K562 (cell line): ENCODE measurements at regions not wholly inside any gene's neighbourhood (a gene's known extent, or its start where the extent isn't known, plus 50 kb on each side); places are given as distances from the start of the nearest gene placed in this dataset.

Experiments used
- ATAC-seq: fragments of 200-7000 bp; cut with Tn5 transposase; 3 replicates; pipeline ENCODE4 v1.9.1; 2020; ENCODE audit warnings: moderate library complexity
- BruUV-seq: library from RNA; stranded (reverse); fragments of 400-500 nt; replicated peaks from 2 replicates; lab custom pipeline; 2021; lab: Mats Ljungman, UMichigan
- CTCF ChIA-PET: fragments of 300-600 bp; formaldehyde crosslinking; extraction: SDS; loops from one replicate; lab custom pipeline; 2021; ENCODE audit warnings: low intra/inter-chr PET ratio; lab: Yijun Ruan, JAX
- POLR2A ChIA-PET: fragments of 300-600, 350-650 bp; sonication (Branson Sonifier 250); formaldehyde crosslinking; extraction: SDS; loops from one replicate; lab custom pipeline; 2021; ENCODE audit warnings: antibody characterized with exemption, inconsistent platforms; lab: Yijun Ruan, JAX
- DNase-seq, 4 experiments: peaks; one replicate each; pipeline versions ENCODE4 v3.0.0 to v3.0.0-alpha.2; 2011 to 2018; ENCODE audit warnings: low spot score in 3 of 4, mixed read lengths in 3 of 4; ENCODE audit errors: extremely low read depth in 1 of 4
- FAIRE-seq: peaks from 2 replicates; lab custom pipeline; 2011; peaks lifted over from hg19 to GRCh38; lab: Jason Lieb, UNC
- H2AFZ ChIP-seq: 2 replicates; pipeline ENCODE4 v1.6.0; 2011; ENCODE audit warnings: low read depth, low read length, control low read depth, inconsistent platforms
- H3K27ac ChIP-seq: fragments of 200-600 bp; 3 replicates; pipeline ENCODE4 v1.8.0; 2011; ENCODE audit warnings: low read depth, mild to moderate bottlenecking, control low read depth, inconsistent platforms, low read length, moderate library complexity, mixed read lengths; ENCODE audit errors: extremely low read depth
- H3K27me3 ChIP-seq, 2 experiments: fragments of 300-600 bp in 1 of 2; 2 replicates in 1 of 2; 3 replicates in 1 of 2; pipeline versions ENCODE4 v1.6.0 to v1.8.0; 2011; ENCODE audit warnings: inconsistent platforms in 2 of 2, low read length in 2 of 2, mild to moderate bottlenecking in 1 of 2, mixed read lengths in 1 of 2, moderate library complexity in 1 of 2; ENCODE audit not compliant: control insufficient read depth in 2 of 2, insufficient read depth in 2 of 2
- H3K36me3 ChIP-seq: fragments of 300-600 bp; 3 replicates; pipeline ENCODE4 v1.8.0; 2011; ENCODE audit warnings: mild to moderate bottlenecking, low read length, inconsistent platforms; ENCODE audit not compliant: control insufficient read depth, insufficient read depth
- H3K4me1 ChIP-seq, 2 experiments: fragments of 200-600 bp in 1 of 2; replicated peaks in 1 of 2; 2 replicates in 1 of 2; 3 replicates in 1 of 2; pipeline versions ENCODE4 v1.5.1 to v1.8.0; 2011; ENCODE audit warnings: inconsistent platforms in 2 of 2, low read length in 2 of 2, mild to moderate bottlenecking in 1 of 2, mixed read lengths in 1 of 2, moderate library complexity in 1 of 2; ENCODE audit not compliant: control insufficient read depth in 2 of 2, insufficient read depth in 2 of 2
- H3K4me2 ChIP-seq: 2 replicates; pipeline ENCODE4 v1.6.1; 2011; ENCODE audit warnings: low read length, control low read depth, inconsistent platforms, mixed read lengths; ENCODE audit not compliant: insufficient read depth
- H3K4me3 ChIP-seq: fragments of 200-600 bp; sonication (generic), shearing (Covaris generic); 2 replicates; pipeline ENCODE4 v1.5.1; 2016; ENCODE audit warnings: control low read depth, inconsistent platforms
- H3K79me2 ChIP-seq: fragments of 200-600 bp; 3 replicates; pipeline ENCODE4 v1.8.0; 2011; ENCODE audit warnings: low read length, inconsistent platforms; ENCODE audit not compliant: control insufficient read depth, insufficient read depth
- H3K9ac ChIP-seq, 2 experiments: 2 replicates each; pipeline versions ENCODE4 v1.6.0 to v1.6.1; 2011; ENCODE audit warnings: low read depth in 2 of 2, low read length in 2 of 2, control low read depth in 1 of 2, inconsistent platforms in 1 of 2, mild to moderate bottlenecking in 1 of 2, mixed read lengths in 1 of 2; ENCODE audit not compliant: insufficient read depth in 1 of 2
- H3K9me1 ChIP-seq: one replicate; pipeline ENCODE4 v1.6.0; 2011; ENCODE audit warnings: inconsistent platforms, mild to moderate bottlenecking, low read length, moderate library complexity; ENCODE audit not compliant: control insufficient read depth, insufficient read depth
- H3K9me3 ChIP-seq: replicated peaks from 2 replicates; pipeline ENCODE4 v1.5.1; 2011; ENCODE audit warnings: low read depth, low read length, inconsistent platforms; ENCODE audit not compliant: control insufficient read depth, insufficient read depth
- H4K20me1 ChIP-seq: replicated peaks from 2 replicates; pipeline ENCODE4 v1.6.1; 2011; ENCODE audit warnings: low read length, inconsistent platforms, mixed read lengths; ENCODE audit not compliant: control insufficient read depth, insufficient read depth
- AFF1 ChIP-seq, 2 experiments: fragments of 450-650 bp; IDR thresholded peaks; 2 replicates each; pipeline ENCODE4 v1.6.1; 2018; ENCODE audit warnings: mild to moderate bottlenecking in 2 of 2, low read depth in 1 of 2; ENCODE audit not compliant: partially characterized antibody in 2 of 2
- ATF7 ChIP-seq: fragments of 450-650 bp; IDR thresholded peaks from 2 replicates; pipeline ENCODE4 v1.7.1; 2014; ENCODE audit warnings: mild to moderate bottlenecking, moderate library complexity
- CHD1 ChIP-seq: fragments of 200-600 bp; sonication (generic); IDR thresholded peaks from one replicate; pipeline ENCODE4 v1.6.1; 2012; ENCODE audit warnings: mild to moderate bottlenecking, moderate library complexity, low read length, inconsistent platforms
- GTF2E2 ChIP-seq: fragments of 200-800 bp; sonication (Bioruptor generic); IDR thresholded peaks from 2 replicates; pipeline ENCODE4 v1.6.1; 2016; ENCODE audit warnings: missing genetic modification characterization, missing compliant biosample characterization
- MEF2D ChIP-seq: conservative IDR thresholded peaks from 2 replicates; pipeline ENCODE4 v1.6.1; 2016; ENCODE audit warnings: low read depth, missing genetic modification characterization, missing compliant biosample characterization
- MIER1 ChIP-seq: fragments of 450-650 bp; IDR thresholded peaks from 2 replicates; pipeline ENCODE4 v1.6.1; 2016; ENCODE audit warnings: antibody characterized with exemption, mild to moderate bottlenecking, low read depth
- NR2C2 ChIP-seq, 2 experiments: fragments of 200-800 bp in 1 of 2; sonication (Bioruptor generic) in 1 of 2; sonication (generic) in 1 of 2; formaldehyde crosslinking in 1 of 2; IDR thresholded peaks; 2 replicates each; pipeline versions ENCODE4 v1.6.1 to v1.8.0; 2016 to 2022; ENCODE audit warnings: mild to moderate bottlenecking in 1 of 2, missing compliant biosample characterization in 1 of 2, missing genetic modification characterization in 1 of 2, missing genetic modification reagents in 1 of 2
- RBM25 ChIP-seq: fragments of 200-400 bp; formaldehyde crosslinking; IDR thresholded peaks from 2 replicates; pipeline ENCODE4 v1.6.1; 2018; ENCODE audit warnings: low read length, low read depth, moderate library complexity; ENCODE audit not compliant: severe bottlenecking
- SMARCB1 ChIP-seq: IDR thresholded peaks from 2 replicates; pipeline ENCODE4 v1.6.1; 2011; ENCODE audit warnings: improper control_type of control experiment, low read depth; ENCODE audit not compliant: insufficient read length
- TGIF2 ChIP-seq: sonication (generic); formaldehyde crosslinking; IDR thresholded peaks from 2 replicates; pipeline ENCODE4 v1.8.1; 2022; ENCODE audit warnings: mild to moderate bottlenecking, missing genetic modification reagents, moderate library complexity
- ZC3H11A ChIP-seq: IDR thresholded peaks from 2 replicates; pipeline ENCODE4 v1.6.1; 2012; ENCODE audit warnings: low read depth, low read length, improper control_type of control experiment
- ZNF668 ChIP-seq: fragments of 250-450 bp; sonication (Bioruptor Pico); IDR thresholded peaks from 2 replicates; pipeline ENCODE4 v1.8.0; 2022; ENCODE audit warnings: mild to moderate bottlenecking, inconsistent platforms
- WGBS: fragments of 100-300 bp; shearing (Covaris generic); methylation state at CpG from one replicate; pipeline ENCODE4 v1.1.6; 2016; ENCODE audit warnings: low coverage, mixed read lengths; ENCODE audit not compliant: insufficient coverage; ENCODE audit errors: missing lambda C conversion rate; 5-methylcytosine and 5-hydroxymethylcytosine counted together
- in situ Hi-C: fragments of 300-500 bp; cut with MboI; formaldehyde crosslinking; loops from 4 replicates; pipeline ENCODE4 v1.15.0; 2018; ENCODE audit warnings: inconsistent platforms, mixed read lengths
- intact Hi-C: fragments of 100-400 bp; cut with micrococcal nuclease; formaldehyde crosslinking; loops from 2 replicates; pipeline ENCODE4 v1.14.2; 2022
- TF ChIP-seq, protein P1 (sequence below): sonication (generic); formaldehyde crosslinking; IDR thresholded peaks from 2 replicates; pipeline ENCODE4 v1.8.1; 2023; ENCODE audit warnings: missing genetic modification reagents, mild to moderate bottlenecking, borderline replicate concordance

DNA sequence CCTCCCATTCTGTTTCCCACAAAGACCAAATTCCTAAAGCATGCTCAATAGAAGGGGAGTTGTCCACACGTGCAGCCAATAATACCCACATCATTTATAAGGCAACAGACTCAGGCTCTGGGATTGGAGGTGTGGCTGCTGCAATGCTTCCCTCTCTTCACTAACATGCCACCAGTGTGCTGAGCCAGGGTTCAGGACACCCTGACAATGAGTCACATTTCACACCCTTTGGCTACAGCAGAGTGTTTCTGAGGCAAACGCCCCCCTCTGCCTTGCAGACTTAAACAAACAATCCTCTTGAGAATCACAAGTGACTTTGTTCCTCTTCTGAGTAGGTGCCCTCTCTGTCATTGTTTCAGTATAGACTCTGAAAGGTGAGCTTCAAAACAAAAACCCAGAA is 189.3 kb upstream of the TLE4 start:
- Histone ChIP-seq H3K4me2 (no peak overlapping the region), H3K79me2 (no peaks in the 10 kb centered on the region), H3K9ac (no peak overlapping the region), H3K4me3 (no peak overlapping the region), H3K9me3 (no peaks in the 10 kb centered on the region), H4K20me1 (no peaks in the 10 kb centered on the region), H3K4me1 (no peaks in the 10 kb centered on the region), H3K36me3 (no peaks in the 10 kb centered on the region), H2AFZ (no peak overlapping the region), H3K9me1 (no peaks in the 10 kb centered on the region), H3K27ac (no peak overlapping the region), H3K27me3 (no peaks in the 10 kb centered on the region)
- ATAC-seq (no peak), FAIRE-seq (no peak), DNase-seq (no peak)
- POLR2A ChIA-PET = no interaction called here
- CTCF ChIA-PET = no interaction called here
- intact Hi-C loops = no loop called here
- in situ Hi-C loops = no loop called here
- 0% methylated on average over 1 of the region's 2 CpGs for WGBS
- BruUV-seq = no TSS peak
- TF ChIP-seq ATF7 (no peak), NR2C2 (CRISPR knock-in tag; IDR thresholded peaks at IDR 0.05) (no peak), NR2C2 (tag; IDR thresholded peaks at IDR 0.05) (no peak), RBM25 (no peak), ZNF668 (CRISPR knock-in tag) (no peak), SMARCB1 (no peak), AFF1 (IDR thresholded peaks at IDR 0.05; ENCODE audit: low read depth in 1 of 2, partially characterized antibody in 2 of 2) (no peak), MIER1 (no peak), CHD1 (no peak), TGIF2 (no peak), MEF2D (tag) (no peak), GTF2E2 (no peak), ZC3H11A (no peak)
- TF ChIP-seq, protein P1, sequence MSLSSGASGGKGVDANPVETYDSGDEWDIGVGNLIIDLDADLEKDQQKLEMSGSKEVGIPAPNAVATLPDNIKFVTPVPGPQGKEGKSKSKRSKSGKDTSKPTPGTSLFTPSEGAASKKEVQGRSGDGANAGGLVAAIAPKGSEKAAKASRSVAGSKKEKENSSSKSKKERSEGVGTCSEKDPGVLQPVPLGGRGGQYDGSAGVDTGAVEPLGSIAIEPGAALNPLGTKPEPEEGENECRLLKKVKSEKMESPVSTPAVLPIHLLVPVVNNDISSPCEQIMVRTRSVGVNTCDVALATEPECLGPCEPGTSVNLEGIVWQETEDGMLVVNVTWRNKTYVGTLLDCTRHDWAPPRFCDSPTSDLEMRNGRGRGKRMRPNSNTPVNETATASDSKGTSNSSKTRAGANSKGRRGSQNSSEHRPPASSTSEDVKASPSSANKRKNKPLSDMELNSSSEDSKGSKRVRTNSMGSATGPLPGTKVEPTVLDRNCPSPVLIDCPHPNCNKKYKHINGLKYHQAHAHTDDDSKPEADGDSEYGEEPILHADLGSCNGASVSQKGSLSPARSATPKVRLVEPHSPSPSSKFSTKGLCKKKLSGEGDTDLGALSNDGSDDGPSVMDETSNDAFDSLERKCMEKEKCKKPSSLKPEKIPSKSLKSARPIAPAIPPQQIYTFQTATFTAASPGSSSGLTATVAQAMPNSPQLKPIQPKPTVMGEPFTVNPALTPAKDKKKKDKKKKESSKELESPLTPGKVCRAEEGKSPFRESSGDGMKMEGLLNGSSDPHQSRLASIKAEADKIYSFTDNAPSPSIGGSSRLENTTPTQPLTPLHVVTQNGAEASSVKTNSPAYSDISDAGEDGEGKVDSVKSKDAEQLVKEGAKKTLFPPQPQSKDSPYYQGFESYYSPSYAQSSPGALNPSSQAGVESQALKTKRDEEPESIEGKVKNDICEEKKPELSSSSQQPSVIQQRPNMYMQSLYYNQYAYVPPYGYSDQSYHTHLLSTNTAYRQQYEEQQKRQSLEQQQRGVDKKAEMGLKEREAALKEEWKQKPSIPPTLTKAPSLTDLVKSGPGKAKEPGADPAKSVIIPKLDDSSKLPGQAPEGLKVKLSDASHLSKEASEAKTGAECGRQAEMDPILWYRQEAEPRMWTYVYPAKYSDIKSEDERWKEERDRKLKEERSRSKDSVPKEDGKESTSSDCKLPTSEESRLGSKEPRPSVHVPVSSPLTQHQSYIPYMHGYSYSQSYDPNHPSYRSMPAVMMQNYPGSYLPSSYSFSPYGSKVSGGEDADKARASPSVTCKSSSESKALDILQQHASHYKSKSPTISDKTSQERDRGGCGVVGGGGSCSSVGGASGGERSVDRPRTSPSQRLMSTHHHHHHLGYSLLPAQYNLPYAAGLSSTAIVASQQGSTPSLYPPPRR (CRISPR knock-in tag) = no peak
